Fibroblast of pulmonary artery (primary cell): ENCODE measurements at regions not wholly inside any gene's neighbourhood (a gene's known extent, or its start where the extent isn't known, plus 50 kb on each side); places are given as distances from the start of the nearest gene placed in this dataset.

ENCODE experiments used
- DNase-seq: peaks from one replicate; pipeline ENCODE4 v3.0.0-alpha.2; 2010; ENCODE audit warnings: low read depth
- H3K4me3 ChIP-seq: replicated peaks from 2 replicates; pipeline ENCODE4 v1.5.1; 2011; ENCODE audit warnings: low read depth, mild to moderate bottlenecking, control low read depth, low read length, moderate library complexity
- CTCF ChIP-seq: IDR thresholded peaks from 2 replicates; pipeline ENCODE4 v1.5.1; 2011; ENCODE audit warnings: mild to moderate bottlenecking, control low read depth, low read length, inconsistent platforms; ENCODE audit errors: missing control alignments

GRCh38 chr7:84258628-84259027, 64.0 kb upstream of the SEMA3A start:
- peak; percentile 64 for DNase-seq
- no peak for TF ChIP-seq CTCF
- H3K4me3 ChIP-seq = no peak overlapping the region

GRCh38 chr7:84256571-84256971, 62.0 kb upstream of the SEMA3A start:
- no peak overlapping the region for H3K4me3 ChIP-seq
- TF ChIP-seq CTCF = no peak
- no peak for DNase-seq

- peak; percentile 54 for DNase-seq
- TF ChIP-seq CTCF = no peak
Measured at GRCh38 chr7:84251277-84251781, 56.7 kb upstream of the SEMA3A start.

GRCh38 chr7:84250452-84250851, 55.9 kb upstream of the SEMA3A start:
- DNase-seq = no peak
- no peak for TF ChIP-seq CTCF
- no peak overlapping the region for H3K4me3 ChIP-seq

More at GRCh38 chr7:84251277-84251781, 56.7 kb upstream of the SEMA3A start:
- H3K4me3 ChIP-seq = no peak overlapping the region

GRCh38 chr7:84249656-84250055, 55.1 kb upstream of the SEMA3A start:
- no peak for DNase-seq
- TF ChIP-seq CTCF = no peak
- no peak overlapping the region for H3K4me3 ChIP-seq

GRCh38 chr7:84248843-84249242, 54.3 kb upstream of the SEMA3A start:
- no peak for DNase-seq
- TF ChIP-seq CTCF = no peak
- no peak overlapping the region for H3K4me3 ChIP-seq

- DNase-seq = peak; percentile 58
- H3K4me3 ChIP-seq = no peak overlapping the region
- no peak for TF ChIP-seq CTCF
Measured at GRCh38 chr7:84248267-84248666, 53.7 kb upstream of the SEMA3A start.
